Pancreas (tissue), 10 donors: ENCODE measurements at regions not wholly inside any gene's neighbourhood (a gene's known extent, or its start where the extent isn't known, plus 50 kb on each side); places are given as distances from the start of the nearest gene placed in this dataset.

Source experiments
- ATAC-seq, 4 donors: fragments of 200-7000 bp; cut with Tn5 transposase; one replicate each; pipeline versions ENCODE4 v1.8.0 to v1.9.1; 2020; ENCODE audit warnings: mild to moderate bottlenecking in 4 of 4, moderate library complexity in 4 of 4
- DNase-seq, 6 donors: peaks; one replicate each; pipeline ENCODE4 v3.0.0-alpha.2; 2020
- FAIRE-seq: peaks from 2 replicates; lab custom pipeline; 2012; peaks lifted over from hg19 to GRCh38; lab: Jason Lieb, UNC
- H3K27ac ChIP-seq, 4 donors: fragments of 200-600 bp; sonication (generic); 1 replicate in 3 of 4; 2 replicates in 1 of 4; pipeline versions ENCODE4 v1.5.0 to v1.8.0; 2020
- H3K27me3 ChIP-seq, 4 donors: fragments of 200-600 bp; one replicate each; pipeline ENCODE4 v1.8.0; 2021
- H3K36me3 ChIP-seq, 3 donors: fragments of 200-600 bp; sonication (generic) in 1 of 3; one replicate each; pipeline versions ENCODE4 v1.5.0 to v1.8.0; 2020 to 2021
- H3K4me1 ChIP-seq, 3 donors: fragments of 200-600 bp; one replicate each; pipeline ENCODE4 v1.8.0; 2021
- H3K4me3 ChIP-seq, 4 donors: fragments of 200-600 bp; sonication (generic) in 2 of 4; one replicate each; pipeline versions ENCODE4 v1.5.0 to v1.8.0; 2020 to 2021
- H3K9me3 ChIP-seq, 4 donors: fragments of 200-600 bp; one replicate each; pipeline ENCODE4 v1.8.0; 2021
- WGBS, 2 donors: extraction: QIAGEN DNeasy Blood & Tissue Kit; methylation state at CpG; one replicate each; pipeline ENCODE4 v1.1.7; 2013; 5-methylcytosine and 5-hydroxymethylcytosine counted together
- intact Hi-C, 3 donors: fragments of 100-400 bp; cut with DNase I; formaldehyde crosslinking; loops; one replicate each; pipeline versions ENCODE4 v1.11.1 to v1.14.2; 2022
- TF ChIP-seq, protein P1 (sequence below), 4 donors: fragments of 200-600 bp; sonication (generic) in 3 of 4; IDR thresholded peaks; one replicate each; pipeline versions ENCODE4 v1.5.0 to v1.8.0; 2021; ENCODE audit warnings: antibody characterized with exemption in 4 of 4
- donor health status: healthy with polysubstance abuse.
- donor health status: DM: no; HTN: no; CAD: no; lungs with moderate emphysema.
- donor health status: DM: no; HTN: no; CAD: no.
- donor health status: control.
- donor health status: control.
- donor health status: Bipolar disorder and iron deficiency.
- donor health status: DM: yes; HTN: yes; CAD: no.
- donor health status: DM: no; HTN: no; CAD: no.
- donor health status: DM: no; HTN: no; CAD: no.
- donor health status: DM: yes; HTN: yes; CAD: no.

DNA sequence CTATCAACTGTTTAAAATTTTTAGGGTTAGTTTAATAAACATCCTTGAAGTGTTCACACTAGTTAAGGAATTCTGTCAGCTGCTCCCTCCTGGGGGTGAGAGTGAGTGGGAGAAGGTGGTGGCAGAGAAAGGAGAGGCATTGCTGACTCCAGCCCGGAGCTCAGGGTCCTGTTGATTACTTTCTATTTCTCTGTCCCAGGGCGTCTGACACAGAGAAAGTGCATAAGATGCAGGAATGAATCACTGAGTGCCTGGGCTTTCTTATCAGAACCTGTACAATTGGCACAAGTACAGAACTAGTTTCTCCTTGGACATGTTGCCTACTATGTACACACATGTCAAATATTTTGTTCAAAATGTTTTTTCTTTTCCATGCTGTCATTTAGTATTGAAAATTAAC, 410.8 kb upstream of the COBL start:
- H3K36me3 ChIP-seq, result no peaks in the 10 kb centered on the region
- no peak for FAIRE-seq

DNA sequence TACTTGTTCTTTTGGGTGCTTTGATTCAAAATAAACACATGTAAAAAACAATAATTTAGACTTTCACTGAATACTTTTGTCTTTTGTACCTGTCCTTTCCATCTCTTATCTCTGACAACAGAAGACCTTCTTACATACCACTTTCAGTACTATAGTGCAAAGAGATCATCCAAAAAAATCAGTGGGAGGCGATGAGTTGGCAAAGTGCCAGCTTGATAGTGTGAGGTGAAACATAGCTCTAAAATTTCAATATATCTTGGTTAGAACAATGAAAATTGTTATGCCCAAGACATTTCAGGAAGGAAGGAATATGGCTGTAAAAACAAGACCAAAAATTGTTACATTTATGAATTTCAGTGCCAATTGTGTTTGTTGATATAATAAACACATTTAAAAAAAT, 390.2 kb upstream of the COBL start:
- Histone ChIP-seq H3K36me3 (no peaks in the 10 kb centered on the region), H3K27ac (no peak overlapping the region), H3K4me3 (no peak overlapping the region), H3K9me3 (no peaks in the 10 kb centered on the region), H3K27me3 (no peaks in the 10 kb centered on the region), H3K4me1 (no peaks in the 10 kb centered on the region)
- WGBS, 2 donors, result 8 to 13% methylated on average over 1 of the region's 1 CpG
- DNase-seq (no peak), FAIRE-seq (no peak), ATAC-seq (no peak)
- TF ChIP-seq, protein P1, sequence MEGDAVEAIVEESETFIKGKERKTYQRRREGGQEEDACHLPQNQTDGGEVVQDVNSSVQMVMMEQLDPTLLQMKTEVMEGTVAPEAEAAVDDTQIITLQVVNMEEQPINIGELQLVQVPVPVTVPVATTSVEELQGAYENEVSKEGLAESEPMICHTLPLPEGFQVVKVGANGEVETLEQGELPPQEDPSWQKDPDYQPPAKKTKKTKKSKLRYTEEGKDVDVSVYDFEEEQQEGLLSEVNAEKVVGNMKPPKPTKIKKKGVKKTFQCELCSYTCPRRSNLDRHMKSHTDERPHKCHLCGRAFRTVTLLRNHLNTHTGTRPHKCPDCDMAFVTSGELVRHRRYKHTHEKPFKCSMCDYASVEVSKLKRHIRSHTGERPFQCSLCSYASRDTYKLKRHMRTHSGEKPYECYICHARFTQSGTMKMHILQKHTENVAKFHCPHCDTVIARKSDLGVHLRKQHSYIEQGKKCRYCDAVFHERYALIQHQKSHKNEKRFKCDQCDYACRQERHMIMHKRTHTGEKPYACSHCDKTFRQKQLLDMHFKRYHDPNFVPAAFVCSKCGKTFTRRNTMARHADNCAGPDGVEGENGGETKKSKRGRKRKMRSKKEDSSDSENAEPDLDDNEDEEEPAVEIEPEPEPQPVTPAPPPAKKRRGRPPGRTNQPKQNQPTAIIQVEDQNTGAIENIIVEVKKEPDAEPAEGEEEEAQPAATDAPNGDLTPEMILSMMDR (IDR thresholded peaks at IDR 0.05), result no peak
- intact Hi-C loops, result no loop called here

More for the DNA sequence above, 410.8 kb upstream of the COBL start:
- H3K4me1 ChIP-seq, result no peaks in the 10 kb centered on the region
- no peaks in the 10 kb centered on the region for H3K9me3 ChIP-seq
- H3K4me3 ChIP-seq, result no peak overlapping the region
- WGBS, 2 donors, result 29 to 46% methylated on average over 2 of the region's 2 CpGs
- ATAC-seq (no peak), DNase-seq (no peak)
- intact Hi-C loops, result no loop called here
- TF ChIP-seq, protein P1 (IDR thresholded peaks at IDR 0.05), result no peak
- no peaks in the 10 kb centered on the region for H3K27me3 ChIP-seq
- H3K27ac ChIP-seq, result no peak overlapping the region

DNA sequence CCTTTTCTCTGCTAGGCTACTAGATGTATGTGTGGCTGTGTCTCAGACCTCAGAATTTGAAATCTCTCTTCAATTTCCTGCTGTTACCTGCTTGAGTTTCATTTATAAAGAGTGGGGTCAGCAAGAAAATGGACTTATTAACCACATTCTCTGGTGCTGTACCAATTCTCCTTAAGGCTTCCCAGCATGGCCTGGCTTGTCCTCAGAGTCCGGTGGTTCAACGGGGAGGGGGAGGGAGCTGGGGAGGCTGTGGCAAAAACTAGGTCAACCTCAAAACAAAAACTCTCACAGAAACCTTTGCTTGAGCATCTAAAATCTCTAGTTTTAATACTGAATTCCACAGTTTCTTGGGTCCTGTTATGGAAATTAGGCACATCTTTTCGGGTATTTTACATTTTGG, 389.1 kb upstream of the COBL start:
- no peaks in the 10 kb centered on the region for H3K9me3 ChIP-seq
- WGBS, 2 donors, result 38 to 51% methylated on average over 3 of the region's 3 CpGs
- no peaks in the 10 kb centered on the region for H3K36me3 ChIP-seq
- H3K27me3 ChIP-seq, result no peaks in the 10 kb centered on the region
- TF ChIP-seq, protein P1 (IDR thresholded peaks at IDR 0.05), result no peak
- ATAC-seq (no peak), DNase-seq (no peak), FAIRE-seq (no peak)
- no peak overlapping the region for H3K27ac ChIP-seq
- H3K4me1 ChIP-seq, result no peaks in the 10 kb centered on the region
- no peak overlapping the region for H3K4me3 ChIP-seq
- intact Hi-C loops, result no loop called here

DNA sequence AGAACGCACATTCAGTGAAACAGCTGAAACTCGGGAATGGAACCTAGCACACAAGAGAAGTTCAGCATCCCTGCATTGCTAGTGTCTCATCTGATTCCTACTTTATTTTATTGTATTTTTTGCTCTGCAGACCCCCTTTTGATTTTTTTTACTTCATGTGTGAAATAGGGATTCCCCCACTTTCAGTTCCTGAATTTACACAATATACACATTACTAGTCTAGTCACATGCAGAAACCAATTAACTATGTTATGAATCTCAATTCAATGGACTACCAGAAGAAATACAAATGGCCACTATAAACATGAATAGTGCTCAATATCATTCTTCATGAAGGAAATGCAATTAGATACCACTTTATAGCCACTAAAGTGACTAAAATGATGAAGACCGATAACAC, 386.1 kb upstream of the COBL start:
- TF ChIP-seq, protein P1 (IDR thresholded peaks at IDR 0.05), result no peak
- 64 to 82% methylated on average over 3 of the region's 3 CpGs for WGBS, 2 donors
- no peaks in the 10 kb centered on the region for H3K27me3 ChIP-seq
- H3K4me1 ChIP-seq, result no peaks in the 10 kb centered on the region
- intact Hi-C loops, result no loop called here
- FAIRE-seq (no peak), DNase-seq (no peak), ATAC-seq (no peak)
- no peaks in the 10 kb centered on the region for H3K36me3 ChIP-seq
- no peaks in the 10 kb centered on the region for H3K9me3 ChIP-seq
- H3K4me3 ChIP-seq, result no peak overlapping the region
- no peak overlapping the region for H3K27ac ChIP-seq

DNA sequence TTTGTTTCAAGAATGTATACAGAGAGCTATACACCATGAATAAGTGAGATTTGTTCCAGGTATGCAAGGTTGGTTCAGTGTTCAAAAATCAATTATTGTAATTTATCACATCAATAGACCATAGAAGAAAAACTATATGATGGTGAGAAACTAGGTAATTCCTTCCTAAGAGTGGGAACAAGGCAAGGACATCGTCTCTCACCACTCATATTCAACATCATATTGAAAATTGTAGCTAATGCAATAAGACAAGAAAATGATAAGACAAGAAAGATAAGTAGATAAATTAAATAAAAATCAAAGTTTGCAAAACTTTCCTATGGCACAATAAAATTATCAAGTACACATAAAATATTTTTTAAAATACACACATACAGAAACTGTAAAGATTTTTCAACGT, 385.3 kb upstream of the COBL start:
- Histone ChIP-seq H3K27me3 (no peaks in the 10 kb centered on the region), H3K4me3 (no peak overlapping the region), H3K36me3 (no peaks in the 10 kb centered on the region), H3K9me3 (no peaks in the 10 kb centered on the region), H3K4me1 (no peaks in the 10 kb centered on the region), H3K27ac (no peak overlapping the region)
- no peak for DNase-seq
- intact Hi-C loops, result no loop called here
- WGBS, 2 donors, result 46 to 54% methylated on average over 2 of the region's 2 CpGs
- no peak for ATAC-seq
- FAIRE-seq, result no peak
- TF ChIP-seq, protein P1 (IDR thresholded peaks at IDR 0.05), result no peak
